BJ (cell line): ENCODE measurements at regions not wholly inside any gene's neighbourhood (a gene's known extent, or its start where the extent isn't known, plus 50 kb on each side); places are given as distances from the start of the nearest gene placed in this dataset.
"Not testable (repeated sequence)": the region's sequence is repeated elsewhere in the genome, so short reads cannot be mapped to it uniquely, and the experiment has no call there.

Experiments used
- CTCF ChIA-PET: fragments of 350-600 bp; formaldehyde crosslinking; extraction: SDS; loops from one replicate; lab custom pipeline; 2021; ENCODE audit warnings: antibody characterized with exemption, inconsistent platforms; lab: Yijun Ruan, JAX
- POLR2A ChIA-PET: fragments of 300-600 bp; sonication (Branson Sonifier 250); formaldehyde crosslinking; extraction: SDS; loops from one replicate; lab custom pipeline; 2021; ENCODE audit warnings: antibody characterized with exemption; lab: Charles Lee
- DNase-seq: peaks from one replicate; pipeline ENCODE4 v3.0.0-alpha.2; 2011; ENCODE audit warnings: low read depth
- H3K27me3 ChIP-seq: 2 replicates; pipeline ENCODE4 v1.6.0; 2011; ENCODE audit warnings: low read length; ENCODE audit not compliant: control insufficient read depth, insufficient read depth
- H3K36me3 ChIP-seq: 2 replicates; pipeline ENCODE4 v1.5.1; 2011; ENCODE audit warnings: low read length; ENCODE audit not compliant: control insufficient read depth, insufficient read depth
- H3K4me3 ChIP-seq: 2 replicates; pipeline ENCODE4 v1.5.1; 2011; ENCODE audit warnings: low read depth, mild to moderate bottlenecking, control low read depth, low read length
- TF ChIP-seq, protein P1 (sequence below): IDR thresholded peaks from 2 replicates; pipeline ENCODE4 v1.5.1; 2011; ENCODE audit warnings: low read depth, mild to moderate bottlenecking, control low read depth, inconsistent platforms, low read length, moderate library complexity; ENCODE audit not compliant: insufficient read depth

DNA sequence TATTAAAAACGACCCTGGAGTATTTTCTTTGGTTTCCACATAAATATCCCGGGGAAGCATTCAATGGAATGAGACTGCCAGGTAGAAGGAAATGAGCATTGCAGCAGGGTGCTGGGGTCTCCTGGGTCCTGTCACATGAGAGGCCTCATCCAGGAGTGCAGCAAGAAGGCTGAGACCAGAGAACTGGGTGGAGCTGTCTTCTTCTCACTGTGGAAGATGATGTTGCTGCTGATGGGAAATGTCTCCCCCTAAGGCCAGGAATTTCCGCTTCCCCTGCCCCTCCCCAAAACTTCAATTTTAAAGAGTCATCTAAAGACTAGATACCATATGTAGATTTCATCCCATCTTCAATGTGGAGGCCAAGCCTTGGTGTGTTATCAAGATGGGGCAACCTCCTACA, 95.2 kb upstream of the SIX2 start:
- ChIA-PET CTCF (no interaction called here), POLR2A (no interaction called here)
- H3K4me3 ChIP-seq: no peak overlapping the region
- no peak for DNase-seq
- H3K36me3 ChIP-seq: no peaks in the 10 kb centered on the region
- TF ChIP-seq, protein P1, sequence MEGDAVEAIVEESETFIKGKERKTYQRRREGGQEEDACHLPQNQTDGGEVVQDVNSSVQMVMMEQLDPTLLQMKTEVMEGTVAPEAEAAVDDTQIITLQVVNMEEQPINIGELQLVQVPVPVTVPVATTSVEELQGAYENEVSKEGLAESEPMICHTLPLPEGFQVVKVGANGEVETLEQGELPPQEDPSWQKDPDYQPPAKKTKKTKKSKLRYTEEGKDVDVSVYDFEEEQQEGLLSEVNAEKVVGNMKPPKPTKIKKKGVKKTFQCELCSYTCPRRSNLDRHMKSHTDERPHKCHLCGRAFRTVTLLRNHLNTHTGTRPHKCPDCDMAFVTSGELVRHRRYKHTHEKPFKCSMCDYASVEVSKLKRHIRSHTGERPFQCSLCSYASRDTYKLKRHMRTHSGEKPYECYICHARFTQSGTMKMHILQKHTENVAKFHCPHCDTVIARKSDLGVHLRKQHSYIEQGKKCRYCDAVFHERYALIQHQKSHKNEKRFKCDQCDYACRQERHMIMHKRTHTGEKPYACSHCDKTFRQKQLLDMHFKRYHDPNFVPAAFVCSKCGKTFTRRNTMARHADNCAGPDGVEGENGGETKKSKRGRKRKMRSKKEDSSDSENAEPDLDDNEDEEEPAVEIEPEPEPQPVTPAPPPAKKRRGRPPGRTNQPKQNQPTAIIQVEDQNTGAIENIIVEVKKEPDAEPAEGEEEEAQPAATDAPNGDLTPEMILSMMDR: no peak
- H3K27me3 ChIP-seq: peaks cover 4% of the 10 kb centered on the region

DNA sequence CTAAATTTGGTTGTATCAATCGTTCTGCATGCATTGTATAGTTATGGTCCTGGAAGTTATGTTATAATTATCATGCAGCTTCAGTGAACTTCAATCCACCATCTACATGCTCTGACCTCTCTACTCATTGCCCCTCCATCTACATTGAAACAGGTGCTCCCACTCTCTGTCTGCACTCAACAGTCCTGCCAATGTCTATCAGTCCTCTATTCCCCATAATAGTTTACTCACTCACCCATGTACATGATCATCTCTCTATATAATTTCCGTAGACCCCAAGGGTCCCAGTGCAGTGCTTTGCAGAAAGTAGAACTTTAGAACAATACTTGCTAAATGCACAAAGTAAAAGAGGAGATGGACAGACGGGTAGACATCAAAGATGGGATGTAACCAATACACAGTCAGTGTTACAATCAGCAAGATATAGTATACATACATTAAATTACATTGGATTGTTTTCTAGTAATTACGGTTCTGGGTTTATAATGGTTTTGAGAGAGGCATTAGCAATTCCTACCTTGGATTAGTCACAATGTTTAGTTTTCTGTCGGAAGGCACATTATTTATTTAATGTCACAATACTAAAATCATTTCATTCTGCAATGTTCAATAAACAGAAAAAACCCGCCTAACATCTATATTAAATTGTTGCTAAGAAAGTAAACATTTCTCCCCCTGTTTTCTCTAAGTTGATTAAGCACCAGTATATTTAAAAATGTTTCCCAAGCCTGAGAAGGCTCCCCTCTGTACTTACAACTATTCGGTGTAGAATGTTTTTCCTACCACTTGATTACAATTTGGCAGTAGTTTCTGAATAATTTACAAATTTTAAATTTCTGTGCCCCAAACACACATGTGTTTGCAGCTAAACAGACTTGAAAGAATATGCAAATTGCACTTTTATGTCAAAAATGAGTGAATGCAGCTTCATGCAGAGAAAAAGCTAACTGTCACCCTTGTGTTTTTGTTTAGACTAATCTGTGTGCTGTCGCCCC, 94.4 kb upstream of the SIX2 start:
- ChIA-PET POLR2A (no interaction called here), CTCF (interaction anchor here (1.2 kb wide), 1 partner anchor 36 kb away, joined by 3 read pairs; no protein-coding TSS in a partner anchor)
- DNase-seq: no peak
- no peaks in the 10 kb centered on the region for H3K36me3 ChIP-seq
- H3K27me3 ChIP-seq: peaks cover 3% of the 10 kb centered on the region; the same call in 1 of the 2 replicates
- no peak overlapping the region for H3K4me3 ChIP-seq
- TF ChIP-seq, protein P1: no peak

GRCh38 chr2:45102579-45103117, 93.4 kb upstream of the SIX2 start:
- H3K36me3 ChIP-seq: no peaks in the 10 kb centered on the region
- ChIA-PET POLR2A (no interaction called here), CTCF (interaction anchor here (0.6 to 1.2 kb wide), 2 partner anchors 35 to 100 kb away, joined by 3 read pairs; no protein-coding TSS in a partner anchor)
- no peak for DNase-seq
- H3K4me3 ChIP-seq: no peak overlapping the region
- TF ChIP-seq, protein P1: no peak
- 0 out of 2 replicates have a peak, but pooled peaks cover 2% of the 10 kb centered on the region for H3K27me3 ChIP-seq

DNA sequence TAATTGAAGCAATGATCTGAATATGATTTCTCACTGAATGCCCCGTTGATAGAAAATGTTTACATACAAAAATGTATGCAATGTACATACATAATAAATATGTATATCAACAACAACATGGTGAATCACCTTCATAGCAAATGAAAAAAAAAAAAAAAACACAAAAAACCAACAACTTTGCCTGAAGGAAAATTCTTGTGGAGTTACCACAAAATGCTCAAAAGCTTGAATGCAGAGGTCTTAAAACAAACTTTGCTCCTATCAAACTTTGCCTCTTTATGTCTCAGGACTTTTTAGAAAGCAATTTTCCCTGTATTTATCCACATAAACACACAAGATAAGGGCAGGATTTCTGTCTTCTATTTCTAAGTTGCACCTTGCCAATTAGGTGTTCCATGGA, 92.9 kb upstream of the SIX2 start:
- Histone ChIP-seq H3K36me3 (no peaks in the 10 kb centered on the region), H3K4me3 (no peak overlapping the region), H3K27me3 (peaks cover 3% of the 10 kb centered on the region; the same call in 1 of the 2 replicates)
- DNase-seq: peak; percentile 37
- ChIA-PET CTCF (interaction anchor here (0.6 to 1.2 kb wide), 2 partner anchors 35 to 100 kb away, joined by 3 read pairs; no protein-coding TSS in a partner anchor), POLR2A (no interaction called here)
- TF ChIP-seq, protein P1: no peak

DNA sequence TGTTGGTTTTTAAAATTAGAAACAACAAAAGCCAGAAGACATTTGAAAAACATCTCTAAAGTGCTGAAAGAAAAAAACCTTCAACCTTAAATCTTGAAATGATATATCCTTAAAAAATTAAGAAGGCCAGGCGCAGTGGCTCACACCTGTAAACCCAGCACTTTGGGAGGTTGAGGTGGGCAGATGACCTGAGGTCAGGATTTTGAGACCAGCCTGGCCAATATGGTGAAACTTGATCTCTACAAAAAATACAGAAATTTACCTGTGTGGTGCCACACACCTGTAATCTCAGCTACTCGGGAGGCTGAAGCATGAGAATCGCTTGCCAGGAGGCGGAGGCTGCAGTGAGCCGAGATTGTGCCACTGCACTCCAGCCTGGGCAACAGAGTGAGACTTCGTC, 87.7 kb upstream of the SIX2 start:
- peaks cover 12% of the 10 kb centered on the region for H3K27me3 ChIP-seq
- TF ChIP-seq, protein P1: no peak
- no peak for DNase-seq
- ChIA-PET POLR2A (no interaction called here), CTCF (no interaction called here)
- no peak overlapping the region for H3K4me3 ChIP-seq
- H3K36me3 ChIP-seq: no peaks in the 10 kb centered on the region

DNA sequence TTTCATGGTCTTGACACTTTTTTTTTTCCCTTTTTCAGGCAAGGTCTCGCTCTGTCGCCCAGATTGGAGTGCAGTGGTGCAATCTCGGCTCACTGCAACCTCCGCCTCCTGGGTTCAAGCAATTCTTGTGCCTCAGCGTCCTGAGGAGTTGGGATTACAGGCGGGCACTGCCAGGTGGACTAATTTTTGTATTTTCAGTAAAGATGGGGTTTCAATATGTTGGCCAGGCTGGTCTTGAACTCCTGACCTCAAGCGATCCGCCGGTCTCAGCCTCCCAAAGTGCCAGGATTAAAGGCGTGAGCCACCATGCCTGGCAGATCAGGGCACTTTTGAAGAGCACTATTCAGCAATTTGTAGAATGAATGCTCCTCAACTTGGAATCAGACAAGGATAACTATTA, 86.8 kb upstream of the SIX2 start:
- not testable (repeated sequence) for DNase-seq

More for the DNA sequence above, 86.8 kb upstream of the SIX2 start:
- peaks cover 12% of the 10 kb centered on the region for H3K27me3 ChIP-seq
- POLR2A ChIA-PET, CTCF ChIA-PET, H3K4me3 ChIP-seq, H3K36me3 ChIP-seq: not testable (repeated sequence)
